HS-27A (cell line): ENCODE measurements at regions not wholly inside any gene's neighbourhood (a gene's known extent, or its start where the extent isn't known, plus 50 kb on each side); places are given as distances from the start of the nearest gene placed in this dataset.

ENCODE experiments used
- DNase-seq: peaks from one replicate; pipeline ENCODE4 v3.0.0-alpha.2; 2012; ENCODE audit warnings: low read depth, missing footprints

DNA sequence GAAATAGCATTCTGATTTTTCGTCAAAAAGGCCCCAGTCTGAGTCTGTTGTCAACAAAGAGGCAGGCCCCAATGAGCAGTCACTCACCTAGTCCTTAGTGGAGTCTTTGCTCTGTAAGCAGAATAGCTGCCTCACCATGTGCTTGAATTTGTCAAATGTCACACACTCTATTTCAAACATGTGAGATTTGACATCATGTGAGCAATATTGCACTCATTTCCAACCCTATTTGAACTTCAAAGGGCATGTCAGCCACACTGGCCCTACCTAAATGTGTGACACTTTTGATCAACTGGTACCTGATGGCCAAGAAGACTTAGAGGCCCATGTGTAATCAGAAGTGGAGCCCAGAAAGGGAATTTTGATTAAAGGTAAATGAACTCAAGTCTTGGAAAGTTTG, 59.4 kb upstream of the PLAC1 start:
- DNase-seq = no peak

GRCh38 chrX:134716620-134717012, 58.3 kb upstream of the PLAC1 start:
- no peak for DNase-seq

GRCh38 chrX:134715930-134716619, 57.8 kb upstream of the PLAC1 start:
- no peak for DNase-seq

DNA sequence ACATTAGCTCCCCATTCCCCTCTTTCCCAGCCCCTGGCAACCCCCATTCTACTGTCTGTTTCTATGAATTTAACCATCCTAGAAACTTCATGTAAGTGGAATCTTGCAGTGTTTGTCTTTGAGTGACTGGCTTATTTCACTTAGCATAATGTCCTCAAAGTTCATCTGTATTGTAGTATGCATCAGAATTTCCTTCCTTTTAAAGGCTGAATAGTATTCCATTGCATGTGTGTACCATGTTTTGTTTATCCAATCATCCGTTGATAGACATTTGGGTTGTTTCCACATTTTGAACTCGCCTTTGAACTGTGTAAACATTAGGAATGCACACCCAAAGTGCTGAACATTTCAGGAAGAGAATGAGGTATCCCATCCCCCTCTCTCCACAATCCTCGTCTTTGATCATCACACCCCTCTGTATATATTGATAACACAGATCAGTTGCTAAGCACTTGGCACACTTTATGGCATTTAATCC, 56.4 kb upstream of the PLAC1 start:
- DNase-seq = no peak

GRCh38 chrX:134713618-134714107, 55.4 kb upstream of the PLAC1 start:
- no peak for DNase-seq

DNA sequence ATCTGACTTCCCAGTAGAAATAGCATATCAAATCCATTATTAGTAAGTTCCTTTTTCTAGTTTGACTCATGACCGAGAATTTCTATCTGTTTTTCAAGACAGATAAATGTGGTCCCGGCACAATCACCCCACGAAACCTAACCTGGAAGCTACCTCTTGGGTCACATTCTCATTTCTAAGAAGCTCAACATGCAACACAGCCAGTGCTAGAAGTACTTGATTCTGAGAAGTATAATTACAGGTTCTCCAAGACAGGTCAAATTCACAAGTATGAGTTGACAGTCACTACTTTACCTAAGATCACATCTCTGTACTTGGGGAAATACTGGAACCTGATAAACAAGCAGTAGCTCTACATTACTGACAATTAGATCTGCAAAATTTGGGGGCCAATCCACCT, 54.0 kb upstream of the PLAC1 start:
- DNase-seq = no peak

DNA sequence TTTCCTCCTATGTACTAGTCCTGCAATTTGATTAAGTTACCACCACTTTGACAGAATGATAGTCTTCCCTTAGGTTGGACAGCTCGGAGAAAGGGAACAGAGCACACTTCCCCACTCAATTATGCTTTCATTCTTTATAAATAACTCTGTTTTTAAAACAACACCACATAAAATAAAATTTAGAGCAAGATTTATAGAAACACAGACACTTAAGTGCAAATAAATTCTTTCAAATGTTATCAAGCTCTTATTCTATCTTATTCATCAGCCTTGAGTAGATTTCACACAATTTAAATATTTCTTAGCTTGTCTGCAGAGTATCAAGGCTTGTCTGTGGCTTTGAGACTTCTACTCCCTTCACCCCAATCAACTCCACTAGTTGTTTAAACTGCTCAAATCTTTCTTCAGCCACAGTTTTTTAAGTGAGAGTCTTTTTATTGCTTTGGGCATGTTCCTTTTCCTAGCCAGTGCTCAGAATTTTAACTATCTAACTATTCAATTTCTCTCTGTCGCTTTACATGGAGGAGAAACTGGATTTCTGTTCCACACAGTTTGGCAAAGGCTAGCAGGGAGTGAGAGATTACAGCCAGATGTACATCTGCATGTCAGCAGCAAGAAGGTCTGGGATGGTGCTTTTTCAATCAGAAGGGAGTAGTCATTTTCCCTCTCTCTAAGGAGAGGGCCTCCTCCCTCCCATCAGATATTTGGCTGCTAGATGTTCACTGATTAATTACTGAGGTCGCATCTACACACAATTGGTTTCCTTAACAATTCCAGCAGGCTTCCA, 53.1 kb upstream of the PLAC1 start:
- no peak for DNase-seq
